GM12892 (cell line): ENCODE measurements at regions not wholly inside any gene's neighbourhood (a gene's known extent, or its start where the extent isn't known, plus 50 kb on each side); places are given as distances from the start of the nearest gene placed in this dataset.
A peak's percentile ranks its signal among the peaks of the same experiment; 100 is the strongest.

ENCODE experiments used
- DNase-seq: peaks from one replicate; pipeline ENCODE4 v3.0.0; 2011; ENCODE audit not compliant: insufficient read length
- FAIRE-seq: peaks from 2 replicates; lab custom pipeline; 2011; peaks lifted over from hg19 to GRCh38; lab: Jason Lieb, UNC
- POLR2A ChIP-seq: IDR thresholded peaks from 2 replicates; pipeline ENCODE4 v1.6.1; 2011; ENCODE audit warnings: low read depth, low read length, control low read depth
- POLR2AphosphoS5 ChIP-seq: IDR thresholded peaks from 2 replicates; pipeline ENCODE4 v1.6.1; 2011; ENCODE audit warnings: low read depth, low read length, control low read depth
- TAF1 ChIP-seq: IDR thresholded peaks from 2 replicates; pipeline ENCODE4 v1.6.1; 2011; ENCODE audit warnings: low read depth, mild to moderate bottlenecking, control low read depth, low read length, borderline replicate concordance

GRCh38 chr9:30116673-30117217 is 2267.7 kb upstream of the ACO1 start:
- TF ChIP-seq TAF1, result no peak
- TF ChIP-seq POLR2AphosphoS5, result no peak
- TF ChIP-seq POLR2A, result no peak
- DNase-seq, result no peak
- no peak for FAIRE-seq

GRCh38 chr9:30120666-30121065 is 2263.8 kb upstream of the ACO1 start:
- FAIRE-seq (peak; percentile 9), DNase-seq (no peak)
- no peak for TF ChIP-seq TAF1
- no peak for TF ChIP-seq POLR2AphosphoS5
- TF ChIP-seq POLR2A, result no peak

GRCh38 chr9:30121611-30122010 is 2262.8 kb upstream of the ACO1 start:
- FAIRE-seq, result no peak
- no peak for DNase-seq
- TF ChIP-seq TAF1 (no peak), POLR2AphosphoS5 (no peak), POLR2A (no peak)

GRCh38 chr9:30125881-30126280 is 2258.6 kb upstream of the ACO1 start:
- TF ChIP-seq POLR2AphosphoS5 (no peak), TAF1 (no peak), POLR2A (no peak)
- no peak for FAIRE-seq

GRCh38 chr9:30127371-30127770 is 2257.1 kb upstream of the ACO1 start:
- FAIRE-seq (no peak), DNase-seq (no peak)
- no peak for TF ChIP-seq POLR2A
- TF ChIP-seq POLR2AphosphoS5, result no peak
- TF ChIP-seq TAF1, result no peak

More at GRCh38 chr9:30125881-30126280, 2258.6 kb upstream of the ACO1 start:
- no peak for DNase-seq

GRCh38 chr9:30140407-30140806 is 2244.0 kb upstream of the ACO1 start:
- TF ChIP-seq TAF1 (no peak), POLR2A (no peak), POLR2AphosphoS5 (no peak)
- DNase-seq, result no peak
- no peak for FAIRE-seq

GRCh38 chr9:30160570-30160969 is 2223.9 kb upstream of the ACO1 start:
- FAIRE-seq, result no peak

GRCh38 chr9:30172206-30172605 is 2212.2 kb upstream of the ACO1 start:
- DNase-seq, result no peak
- FAIRE-seq, result no peak

More at GRCh38 chr9:30160570-30160969, 2223.9 kb upstream of the ACO1 start:
- DNase-seq, result no peak
- TF ChIP-seq TAF1 (no peak), POLR2A (no peak)

GRCh38 chr9:30178610-30179009 is 2205.8 kb upstream of the ACO1 start:
- TF ChIP-seq TAF1 (no peak), POLR2A (no peak), POLR2AphosphoS5 (no peak)
- DNase-seq (no peak), FAIRE-seq (no peak)

More at GRCh38 chr9:30172206-30172605, 2212.2 kb upstream of the ACO1 start:
- TF ChIP-seq POLR2AphosphoS5 (no peak), POLR2A (no peak), TAF1 (no peak)

- TF ChIP-seq POLR2AphosphoS5, result no peak
- TF ChIP-seq TAF1, result no peak
- TF ChIP-seq POLR2A, result no peak
- FAIRE-seq (no peak), DNase-seq (no peak)
These were observed 2191.0 kb upstream of the ACO1 start for GRCh38 chr9:30193421-30193820.

- FAIRE-seq (no peak), DNase-seq (no peak)
- TF ChIP-seq TAF1 (no peak), POLR2AphosphoS5 (no peak), POLR2A (no peak)
These were observed 2187.5 kb upstream of the ACO1 start for GRCh38 chr9:30196941-30197340.

- no peak for FAIRE-seq
- TF ChIP-seq TAF1 (no peak), POLR2A (no peak), POLR2AphosphoS5 (no peak)
- DNase-seq, result no peak
These were observed 2187.0 kb upstream of the ACO1 start for GRCh38 chr9:30197453-30197852.
